ENCODE measurements at regions not wholly inside any gene's neighbourhood (a gene's known extent, or its start where the extent isn't known, plus 50 kb on each side); places are given as distances from the start of the nearest gene placed in this dataset.
A peak's percentile ranks its signal among the peaks of the same experiment; 100 is the strongest.

DNA sequence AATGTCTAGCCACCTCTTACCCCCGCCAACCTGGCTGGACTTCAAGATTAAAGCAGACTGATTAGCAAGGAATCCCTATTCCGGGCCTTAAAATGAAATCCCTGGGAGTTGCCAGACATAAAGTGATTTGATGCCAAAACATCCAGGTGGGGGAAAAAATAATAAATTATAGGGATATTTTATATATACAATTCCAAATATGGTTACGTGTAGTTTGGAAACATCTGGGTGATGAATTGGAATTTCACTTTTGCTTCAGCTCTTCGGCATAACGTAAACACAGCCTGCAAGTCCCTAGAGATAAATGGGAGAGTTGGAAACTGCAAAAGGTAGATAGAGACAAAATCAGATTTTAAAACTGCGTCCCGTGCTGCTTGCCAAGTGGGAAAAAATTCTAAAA lies 545.5 kb upstream of the MDFIC2 start:
- Histone ChIP-seq H3K27me3 (ENCODE audit: low read depth) (no peaks in the 10 kb centered on the region), H3K4me3 (no peak overlapping the region), H3K36me3 (no peaks in the 10 kb centered on the region), H3K9me3 (replicated peaks) (no peaks in the 10 kb centered on the region), H3K27ac (replicated peaks) (no peak overlapping the region), H3K4me1 (peaks cover 11% of the 10 kb centered on the region)
- TF ChIP-seq, protein P1, sequence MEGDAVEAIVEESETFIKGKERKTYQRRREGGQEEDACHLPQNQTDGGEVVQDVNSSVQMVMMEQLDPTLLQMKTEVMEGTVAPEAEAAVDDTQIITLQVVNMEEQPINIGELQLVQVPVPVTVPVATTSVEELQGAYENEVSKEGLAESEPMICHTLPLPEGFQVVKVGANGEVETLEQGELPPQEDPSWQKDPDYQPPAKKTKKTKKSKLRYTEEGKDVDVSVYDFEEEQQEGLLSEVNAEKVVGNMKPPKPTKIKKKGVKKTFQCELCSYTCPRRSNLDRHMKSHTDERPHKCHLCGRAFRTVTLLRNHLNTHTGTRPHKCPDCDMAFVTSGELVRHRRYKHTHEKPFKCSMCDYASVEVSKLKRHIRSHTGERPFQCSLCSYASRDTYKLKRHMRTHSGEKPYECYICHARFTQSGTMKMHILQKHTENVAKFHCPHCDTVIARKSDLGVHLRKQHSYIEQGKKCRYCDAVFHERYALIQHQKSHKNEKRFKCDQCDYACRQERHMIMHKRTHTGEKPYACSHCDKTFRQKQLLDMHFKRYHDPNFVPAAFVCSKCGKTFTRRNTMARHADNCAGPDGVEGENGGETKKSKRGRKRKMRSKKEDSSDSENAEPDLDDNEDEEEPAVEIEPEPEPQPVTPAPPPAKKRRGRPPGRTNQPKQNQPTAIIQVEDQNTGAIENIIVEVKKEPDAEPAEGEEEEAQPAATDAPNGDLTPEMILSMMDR (IDR thresholded peaks at IDR 0.05; ENCODE audit: borderline replicate concordance), result no peak
- intact Hi-C loops (cut with micrococcal nuclease), result no loop called here
- DNase-seq, result no peak

DNA sequence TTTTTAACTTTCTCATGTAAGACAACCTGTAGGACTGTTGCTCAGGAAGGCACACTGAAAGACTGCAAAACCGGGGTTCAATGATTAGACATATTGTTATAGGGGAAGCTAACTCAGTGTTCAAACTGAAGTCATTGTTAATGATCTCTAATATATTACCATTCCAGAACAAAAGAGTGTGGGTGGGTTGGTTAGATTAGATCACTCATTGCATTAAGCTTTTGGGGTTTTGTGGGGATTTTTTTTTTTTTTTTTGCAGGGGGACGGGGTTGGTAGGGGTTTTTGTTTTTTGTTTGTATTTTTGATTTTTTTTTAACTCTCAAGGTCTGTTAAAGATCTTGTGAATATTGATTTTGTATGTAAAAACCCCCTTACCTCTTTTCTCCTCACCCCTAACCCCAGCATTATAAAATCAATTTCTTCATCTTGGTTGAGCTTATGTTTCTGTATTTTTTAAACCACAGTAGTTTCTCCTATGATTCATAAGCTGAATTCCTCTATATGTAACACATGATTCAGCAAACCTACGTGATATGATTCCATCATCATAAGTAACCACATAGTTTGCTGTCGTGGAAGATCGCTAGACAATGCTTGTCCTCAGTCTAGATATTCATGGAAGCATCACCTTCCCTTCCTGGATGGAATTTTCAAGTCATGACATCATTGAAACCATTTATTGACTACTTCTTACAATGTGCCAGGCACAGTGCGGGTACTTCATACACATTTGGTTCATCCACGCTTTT lies 544.1 kb upstream of the MDFIC2 start:
- Histone ChIP-seq H3K36me3 (no peaks in the 10 kb centered on the region), H3K27ac (replicated peaks) (no peak overlapping the region), H3K4me3 (no peak overlapping the region), H3K4me1 (peaks cover 13% of the 10 kb centered on the region), H3K27me3 (ENCODE audit: low read depth) (no peaks in the 10 kb centered on the region), H3K9me3 (replicated peaks) (no peaks in the 10 kb centered on the region)
- DNase-seq, result no peak
- intact Hi-C loops (cut with micrococcal nuclease), result no loop called here
- TF ChIP-seq, protein P1 (IDR thresholded peaks at IDR 0.05; ENCODE audit: borderline replicate concordance), result no peak

DNA sequence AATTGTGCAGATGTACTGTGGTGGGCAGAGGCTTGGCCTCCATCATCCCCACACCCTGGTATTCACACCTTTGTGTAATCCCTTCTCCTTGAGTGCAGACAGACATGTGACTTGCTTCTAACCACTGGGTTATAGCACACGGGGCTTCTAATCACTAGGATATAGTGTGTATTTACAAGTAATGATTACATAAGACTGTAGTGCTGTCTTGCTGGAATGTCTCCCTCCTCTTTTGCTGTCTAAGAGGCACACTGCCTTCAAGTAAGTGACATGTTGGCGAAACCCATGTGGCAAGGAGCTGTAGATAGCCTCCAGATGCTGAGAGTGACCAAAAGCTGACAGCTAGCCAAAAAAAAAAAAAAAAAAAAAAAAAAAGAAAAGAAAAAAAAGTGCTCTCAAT lies 542.7 kb upstream of the MDFIC2 start:
- TF ChIP-seq, protein P1 (IDR thresholded peaks at IDR 0.05; ENCODE audit: borderline replicate concordance), result no peak
- Histone ChIP-seq H3K27ac (replicated peaks) (no peak overlapping the region), H3K4me3 (no peak overlapping the region), H3K9me3 (replicated peaks) (no peaks in the 10 kb centered on the region), H3K36me3 (no peaks in the 10 kb centered on the region), H3K27me3 (ENCODE audit: low read depth) (no peaks in the 10 kb centered on the region), H3K4me1 (peaks cover 21% of the 10 kb centered on the region)
- intact Hi-C loops (cut with micrococcal nuclease), result no loop called here
- no peak for DNase-seq

DNA sequence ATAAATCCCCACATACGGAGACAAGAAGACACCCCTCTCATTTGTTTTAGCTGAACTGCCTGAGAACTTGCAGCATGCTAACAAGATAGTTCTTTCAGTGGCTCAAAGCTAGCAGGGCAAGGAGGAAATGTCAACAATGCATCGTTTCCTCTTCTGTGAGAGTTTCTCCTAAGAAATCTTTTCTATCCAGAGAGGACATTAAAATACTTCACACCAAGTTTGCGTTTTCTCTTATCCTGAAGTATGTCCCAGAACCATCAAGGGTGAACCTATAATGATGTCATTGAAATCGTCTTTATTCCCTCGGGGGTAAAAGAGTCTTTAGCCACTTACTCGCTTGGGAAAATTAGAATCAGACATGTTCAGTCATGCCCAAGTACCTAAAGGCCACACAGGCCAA lies 541.7 kb upstream of the MDFIC2 start:
- TF ChIP-seq, protein P1 (IDR thresholded peaks at IDR 0.05; ENCODE audit: borderline replicate concordance), result no peak
- Histone ChIP-seq H3K27ac (replicated peaks) (peak overlapping the region; percentile 1), H3K9me3 (replicated peaks) (no peaks in the 10 kb centered on the region), H3K4me3 (no peak overlapping the region), H3K36me3 (no peaks in the 10 kb centered on the region), H3K27me3 (ENCODE audit: low read depth) (no peaks in the 10 kb centered on the region), H3K4me1 (peaks cover 29% of the 10 kb centered on the region)
- intact Hi-C loops (cut with micrococcal nuclease), result no loop called here
- DNase-seq, result no peak

DNA sequence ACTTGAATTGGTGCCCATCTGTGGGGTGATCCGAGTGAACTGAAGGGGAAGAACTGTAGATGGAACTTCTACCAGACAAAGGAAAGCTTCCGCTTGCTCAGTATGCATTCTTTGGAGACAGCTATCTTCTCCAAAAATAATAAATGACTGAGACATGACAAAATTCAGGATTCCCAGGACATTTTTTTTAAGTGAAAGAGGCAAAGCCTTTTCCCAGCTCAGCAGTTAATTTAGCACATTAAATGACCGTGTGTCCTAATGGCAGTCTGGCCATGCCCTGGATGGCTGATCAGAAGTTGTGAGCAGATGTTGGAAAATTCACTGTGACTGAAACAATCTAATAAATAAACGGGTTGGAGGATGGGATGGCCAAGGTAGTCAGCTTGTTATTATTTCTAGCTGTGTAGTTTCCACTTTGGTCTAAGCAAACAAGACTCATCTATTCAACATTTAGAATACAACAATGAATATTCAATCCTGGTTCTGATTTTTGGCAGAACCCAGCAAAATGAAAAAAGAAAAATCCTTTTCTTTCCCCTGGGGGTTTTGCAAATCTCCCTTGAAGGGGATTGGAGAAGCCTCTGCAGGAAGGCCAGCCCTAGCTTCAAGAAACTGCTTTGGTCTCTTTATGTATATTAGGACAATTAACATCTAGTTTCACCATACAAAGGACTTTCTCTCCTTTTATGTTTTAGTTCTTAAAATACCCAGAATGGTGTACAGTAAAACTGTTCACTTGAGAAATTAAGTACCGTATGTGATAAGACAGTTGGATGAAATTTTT lies 540.9 kb upstream of the MDFIC2 start:
- Histone ChIP-seq H3K27me3 (ENCODE audit: low read depth) (no peaks in the 10 kb centered on the region), H3K27ac (replicated peaks) (peak overlapping the region; percentile 1), H3K4me1 (peaks cover 29% of the 10 kb centered on the region), H3K4me3 (no peak overlapping the region), H3K9me3 (replicated peaks) (no peaks in the 10 kb centered on the region), H3K36me3 (no peaks in the 10 kb centered on the region)
- DNase-seq, result no peak
- TF ChIP-seq, protein P1 (IDR thresholded peaks at IDR 0.05; ENCODE audit: borderline replicate concordance), result no peak
- intact Hi-C loops (cut with micrococcal nuclease), result no loop called here

Measured in left ventricle myocardium inferior (tissue), 1 donor.